ENCODE measurements at regions not wholly inside any gene's neighbourhood (a gene's known extent, or its start where the extent isn't known, plus 50 kb on each side); places are given as distances from the start of the nearest gene placed in this dataset.

DNA sequence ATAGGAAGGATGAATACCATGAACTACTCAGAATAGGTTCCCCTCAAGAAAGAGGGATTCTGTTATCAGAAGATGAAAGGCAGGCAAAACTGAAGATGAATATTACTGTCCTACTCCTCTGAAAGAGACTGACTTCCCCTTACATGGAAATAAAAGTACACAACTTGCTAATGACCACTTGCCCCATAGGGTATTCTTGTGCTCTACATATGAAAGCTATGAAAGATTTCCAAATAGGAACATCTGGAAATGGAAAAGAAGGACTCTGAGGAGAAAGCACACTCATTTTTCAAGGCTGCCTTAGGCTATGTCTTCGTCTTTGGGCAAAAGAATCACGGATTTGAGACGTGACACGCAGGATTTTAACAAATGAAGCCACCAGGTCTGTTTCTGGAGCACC, 170.1 kb upstream of the DAB1 start:
- TF ChIP-seq, protein P1, sequence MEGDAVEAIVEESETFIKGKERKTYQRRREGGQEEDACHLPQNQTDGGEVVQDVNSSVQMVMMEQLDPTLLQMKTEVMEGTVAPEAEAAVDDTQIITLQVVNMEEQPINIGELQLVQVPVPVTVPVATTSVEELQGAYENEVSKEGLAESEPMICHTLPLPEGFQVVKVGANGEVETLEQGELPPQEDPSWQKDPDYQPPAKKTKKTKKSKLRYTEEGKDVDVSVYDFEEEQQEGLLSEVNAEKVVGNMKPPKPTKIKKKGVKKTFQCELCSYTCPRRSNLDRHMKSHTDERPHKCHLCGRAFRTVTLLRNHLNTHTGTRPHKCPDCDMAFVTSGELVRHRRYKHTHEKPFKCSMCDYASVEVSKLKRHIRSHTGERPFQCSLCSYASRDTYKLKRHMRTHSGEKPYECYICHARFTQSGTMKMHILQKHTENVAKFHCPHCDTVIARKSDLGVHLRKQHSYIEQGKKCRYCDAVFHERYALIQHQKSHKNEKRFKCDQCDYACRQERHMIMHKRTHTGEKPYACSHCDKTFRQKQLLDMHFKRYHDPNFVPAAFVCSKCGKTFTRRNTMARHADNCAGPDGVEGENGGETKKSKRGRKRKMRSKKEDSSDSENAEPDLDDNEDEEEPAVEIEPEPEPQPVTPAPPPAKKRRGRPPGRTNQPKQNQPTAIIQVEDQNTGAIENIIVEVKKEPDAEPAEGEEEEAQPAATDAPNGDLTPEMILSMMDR (IDR thresholded peaks at IDR 0.05; ENCODE audit: insufficient read depth, low read length, poor library complexity, severe bottlenecking) = no peak
- TF ChIP-seq EZH2phosphoT487 (conservative IDR thresholded peaks at IDR 0.05; ENCODE audit: low read length) = no peak
